GM19025 (cell line): ENCODE measurements at regions not wholly inside any gene's neighbourhood (a gene's known extent, or its start where the extent isn't known, plus 50 kb on each side); places are given as distances from the start of the nearest gene placed in this dataset.

Experiments used
- ATAC-seq: cut with Tn5 transposase; IDR thresholded peaks from one replicate; pipeline ENCODE4 v1.9.1; 2021; ENCODE audit warnings: mild to moderate bottlenecking, low read depth, moderate library complexity; ENCODE audit not compliant: unreplicated experiment

GRCh38 chr5:88144219-88145001 is 124.2 kb downstream of the TMEM161B start:
- no peak for ATAC-seq

- ATAC-seq, result no peak
Measured at GRCh38 chr5:88143693-88144218, 124.9 kb downstream of the TMEM161B start.

GRCh38 chr5:88142886-88143692 is 125.6 kb downstream of the TMEM161B start:
- no peak for ATAC-seq

- no peak for ATAC-seq
Measured at GRCh38 chr5:88142636-88142885, 126.1 kb downstream of the TMEM161B start.

GRCh38 chr5:88140856-88141752 is 127.5 kb downstream of the TMEM161B start:
- ATAC-seq, result peak; percentile 78

- no peak for ATAC-seq
Measured at GRCh38 chr5:88140396-88140855, 128.2 kb downstream of the TMEM161B start.

GRCh38 chr5:88130211-88130815 is 138.3 kb downstream of the TMEM161B start:
- no peak for ATAC-seq

GRCh38 chr5:88128813-88129212 is 139.8 kb downstream of the TMEM161B start:
- ATAC-seq, result no peak

GRCh38 chr5:88119535-88120125 is 149.0 kb downstream of the TMEM161B start:
- no peak for ATAC-seq

GRCh38 chr5:88118179-88118578 is 150.5 kb downstream of the TMEM161B start:
- ATAC-seq, result no peak

GRCh38 chr5:88117546-88117945 is 151.1 kb downstream of the TMEM161B start:
- no peak for ATAC-seq

- no peak for ATAC-seq
Measured at GRCh38 chr5:88116396-88116795, 152.2 kb downstream of the TMEM161B start.

GRCh38 chr5:88115211-88115610 is 153.4 kb downstream of the TMEM161B start:
- no peak for ATAC-seq

GRCh38 chr5:88113429-88113828 is 155.2 kb downstream of the TMEM161B start:
- no peak for ATAC-seq

- no peak for ATAC-seq
Measured at GRCh38 chr5:88109818-88110217, 158.8 kb downstream of the TMEM161B start.

- no peak for ATAC-seq
Measured at GRCh38 chr5:88108490-88109279, 160.0 kb downstream of the TMEM161B start.

GRCh38 chr5:88094906-88095496 is 173.6 kb downstream of the TMEM161B start:
- no peak for ATAC-seq

GRCh38 chr5:88094403-88094802 is 174.2 kb downstream of the TMEM161B start:
- no peak for ATAC-seq

- peak; percentile 46 for ATAC-seq
Measured at GRCh38 chr5:88093765-88094164, 174.9 kb downstream of the TMEM161B start.
